ENCODE measurements at regions not wholly inside any gene's neighbourhood (a gene's known extent, or its start where the extent isn't known, plus 50 kb on each side); places are given as distances from the start of the nearest gene placed in this dataset.

DNA sequence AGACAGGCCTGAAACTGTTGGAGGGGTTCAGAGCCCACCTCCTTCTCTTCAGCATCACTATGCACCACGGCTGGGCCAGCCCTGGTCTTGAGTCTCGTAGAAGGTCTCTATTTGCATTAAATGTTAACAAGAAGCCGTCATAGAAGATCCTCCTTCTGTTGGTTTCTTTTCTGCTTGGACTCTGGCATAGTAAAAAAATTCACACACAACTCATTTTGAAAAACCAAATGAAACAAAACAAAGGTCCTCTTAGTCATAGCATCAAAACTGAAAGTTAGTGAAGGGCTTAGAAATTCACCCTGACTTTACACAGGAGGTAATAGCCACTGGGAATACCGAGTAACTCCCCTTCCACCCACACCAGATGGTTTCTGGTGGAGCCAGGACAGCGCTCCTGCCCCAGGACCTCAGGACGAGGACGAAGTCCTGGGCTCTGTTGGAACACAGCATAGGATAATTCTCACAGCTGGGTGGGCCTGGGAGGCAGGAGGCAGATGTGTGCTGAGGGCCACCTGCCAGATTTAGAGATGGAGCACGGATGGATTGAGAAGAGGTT, 248.4 kb upstream of the KLF6 start:
- H3K36me3 ChIP-seq = no peaks in the 10 kb centered on the region
- H3K9me3 ChIP-seq = no peaks in the 10 kb centered on the region
- TF ChIP-seq POLR2A (IDR thresholded peaks at IDR 0.05) (no peak), CTCF (IDR thresholded peaks at IDR 0.05) (no peak)
- DNase-seq = no peak
- no peak overlapping the region for H3K27ac ChIP-seq
- no peaks in the 10 kb centered on the region for H3K27me3 ChIP-seq
- WGBS, 2 donors = 88 to 97% methylated on average over 8 of the region's 8 CpGs
- no peak overlapping the region for H3K4me3 ChIP-seq (replicated peaks in 1 of 3)
- H3K4me1 ChIP-seq = peaks cover 4 to 9% of the 10 kb centered on the region in 2 donors
- intact Hi-C loops (cut with DNase I) = no loop called here

DNA sequence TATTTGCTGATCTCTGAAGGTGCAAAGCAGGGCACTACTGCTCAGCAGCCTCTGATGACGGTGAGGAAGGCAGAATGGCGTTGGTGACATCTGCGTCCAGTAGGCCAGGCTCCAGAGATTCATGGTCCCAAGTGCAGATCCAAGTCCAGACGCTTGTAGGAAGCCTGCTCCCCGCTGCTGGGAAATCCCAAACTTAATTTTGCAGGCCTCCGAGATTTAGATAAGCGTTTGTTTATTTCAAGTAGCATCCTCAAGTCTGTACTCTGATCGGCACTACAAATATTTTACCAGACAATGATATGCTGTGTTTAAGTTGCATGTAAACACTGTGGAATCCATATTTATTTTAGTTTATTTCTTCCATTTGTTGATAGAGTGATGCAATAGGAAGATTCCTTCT, 244.9 kb upstream of the KLF6 start:
- H3K27ac ChIP-seq = no peak overlapping the region
- no peak for DNase-seq
- 93 to 96% methylated on average over 8 of the region's 8 CpGs for WGBS, 2 donors
- H3K4me1 ChIP-seq = peaks cover 0 to 3% of the 10 kb centered on the region in 2 donors
- H3K36me3 ChIP-seq = no peaks in the 10 kb centered on the region
- intact Hi-C loops (cut with DNase I) = no loop called here
- no peak overlapping the region for H3K4me3 ChIP-seq (replicated peaks in 1 of 3)
- no peaks in the 10 kb centered on the region for H3K9me3 ChIP-seq
- H3K27me3 ChIP-seq = no peaks in the 10 kb centered on the region
- TF ChIP-seq POLR2A (IDR thresholded peaks at IDR 0.05) (no peak), CTCF (IDR thresholded peaks at IDR 0.05) (no peak)

- no peak for TF ChIP-seq CTCF (IDR thresholded peaks at IDR 0.05)
- intact Hi-C loops (cut with DNase I) = no loop called here
- DNase-seq = no peak
- H3K27ac ChIP-seq = no peak overlapping the region
- 89 to 91% methylated on average over 6 of the region's 6 CpGs for WGBS, 2 donors
- H3K27me3 ChIP-seq = no peaks in the 10 kb centered on the region
- H3K4me3 ChIP-seq (replicated peaks in 1 of 3) = no peak overlapping the region
- no peaks in the 10 kb centered on the region for H3K9me3 ChIP-seq
- H3K36me3 ChIP-seq = no peaks in the 10 kb centered on the region
- no peaks in the 10 kb centered on the region for H3K4me1 ChIP-seq
These were observed 244.0 kb upstream of the KLF6 start for GRCh38 chr10:4028854-4029583.

DNA sequence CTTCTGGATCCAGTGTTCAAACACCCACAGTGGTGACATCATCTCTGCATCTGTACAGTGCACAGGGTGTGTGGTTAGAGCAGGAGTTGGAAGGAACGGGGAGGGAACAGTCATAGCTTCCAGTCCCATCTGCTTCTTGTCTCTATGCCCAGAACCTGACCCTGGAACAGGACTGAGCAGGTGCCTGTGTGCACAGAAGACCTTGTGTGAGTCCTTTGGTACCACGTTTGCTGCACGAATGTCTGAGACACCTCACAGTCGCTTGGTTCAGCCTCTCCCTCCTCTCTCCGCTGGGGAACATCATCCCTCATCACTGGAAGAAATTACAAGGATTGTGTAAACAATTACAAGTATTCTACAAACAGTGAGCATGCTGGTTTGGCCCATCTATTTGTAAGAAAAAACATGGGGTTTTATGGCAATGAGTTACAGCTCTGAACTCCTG, 243.0 kb upstream of the KLF6 start:
- Histone ChIP-seq H3K27ac (no peak overlapping the region), H3K27me3 (no peaks in the 10 kb centered on the region), H3K9me3 (no peaks in the 10 kb centered on the region), H3K4me3 (replicated peaks in 1 of 3) (no peak overlapping the region), H3K4me1 (no peaks in the 10 kb centered on the region), H3K36me3 (no peaks in the 10 kb centered on the region)
- 80 to 85% methylated on average over 5 of the region's 5 CpGs for WGBS, 2 donors
- DNase-seq = no peak
- intact Hi-C loops (cut with DNase I) = no loop called here
- no peak for TF ChIP-seq CTCF (IDR thresholded peaks at IDR 0.05)
- no peak for TF ChIP-seq POLR2A (IDR thresholded peaks at IDR 0.05)

GRCh38 chr10:4025339-4025738, 240.3 kb upstream of the KLF6 start:
- Histone ChIP-seq H3K27me3 (no peaks in the 10 kb centered on the region), H3K9me3 (no peaks in the 10 kb centered on the region), H3K27ac (no peak overlapping the region), H3K36me3 (no peaks in the 10 kb centered on the region), H3K4me1 (no peaks in the 10 kb centered on the region), H3K4me3 (replicated peaks in 1 of 3) (no peak overlapping the region)
- intact Hi-C loops (cut with DNase I) = no loop called here
- no peak for TF ChIP-seq POLR2A (IDR thresholded peaks at IDR 0.05)
- no peak for TF ChIP-seq CTCF (IDR thresholded peaks at IDR 0.05)
- WGBS, 2 donors = 78% methylated on average over 4 of the region's 4 CpGs
- no peak for DNase-seq

Measured in thyroid gland (tissue), 4 donors.